GM12878 (cell line): ENCODE measurements at regions not wholly inside any gene's neighbourhood (a gene's known extent, or its start where the extent isn't known, plus 50 kb on each side); places are given as distances from the start of the nearest gene placed in this dataset.

Source experiments
- ATAC-seq: fragments of 200-7000 bp; cut with Tn5 transposase; 3 replicates; pipeline ENCODE4 v1.9.1; 2020; ENCODE audit warnings: mild to moderate bottlenecking, moderate library complexity
- BruUV-seq: library from RNA; stranded (reverse); fragments of 400-500 nt; replicated peaks from 2 replicates; lab custom pipeline; 2021; lab: Mats Ljungman, UMichigan
- CTCF ChIA-PET: fragments of 300-600 bp; sonication (Branson Sonifier 250); formaldehyde crosslinking; extraction: SDS; loops from one replicate; lab custom pipeline; 2021; ENCODE audit warnings: inconsistent platforms; lab: Yijun Ruan, JAX
- POLR2A ChIA-PET: fragments of 350-600 bp; formaldehyde crosslinking; extraction: SDS; loops from one replicate; lab custom pipeline; 2021; ENCODE audit warnings: inconsistent platforms; lab: Charles Lee
- RAD21 ChIA-PET: fragments of 300-600 bp; sonication (Branson Sonifier 250); formaldehyde crosslinking; loops from one replicate; lab custom pipeline; 2023; ENCODE audit warnings: antibody characterized with exemption; ENCODE audit not compliant: unreplicated experiment; lab: Charles Lee
- SMC1A ChIA-PET: fragments of 300-600 bp; sonication (Branson Sonifier 250); formaldehyde crosslinking; loops from one replicate; lab custom pipeline; 2023; ENCODE audit not compliant: unreplicated experiment, uncharacterized antibody; lab: Charles Lee
- DNase-seq: peaks from one replicate; pipeline ENCODE4 v3.0.0-alpha.2; 2011; ENCODE audit warnings: low read depth, low spot score
- FAIRE-seq: peaks from 3 replicates; lab custom pipeline; 2011; peaks lifted over from hg19 to GRCh38; lab: Jason Lieb, UNC
- H2AFZ ChIP-seq: 2 replicates; pipeline ENCODE4 v1.6.0; 2011; ENCODE audit warnings: low read depth, low read length, control low read depth; ENCODE audit not compliant: control insufficient read depth
- H3K27ac ChIP-seq: 2 replicates; pipeline ENCODE4 v1.5.1; 2011; ENCODE audit warnings: control low read depth; ENCODE audit not compliant: control insufficient read depth, insufficient read depth
- H3K27me3 ChIP-seq, 2 experiments: replicated peaks in 1 of 2; 2 replicates each; pipeline versions ENCODE4 v1.6.0 to v1.6.1; 2011; ENCODE audit warnings: low read length in 1 of 2; ENCODE audit not compliant: control insufficient read depth in 2 of 2, insufficient read depth in 2 of 2
- H3K36me3 ChIP-seq, 2 experiments: 2 replicates each; pipeline ENCODE4 v1.5.1; 2011; ENCODE audit warnings: low read length in 1 of 2; ENCODE audit not compliant: control insufficient read depth in 2 of 2, insufficient read depth in 2 of 2
- H3K4me1 ChIP-seq: 2 replicates; pipeline ENCODE4 v1.6.1; 2011; ENCODE audit warnings: mild to moderate bottlenecking, low read length, moderate library complexity, mixed read lengths; ENCODE audit not compliant: control insufficient read depth, insufficient read depth
- H3K4me2 ChIP-seq: 2 replicates; pipeline ENCODE4 v1.6.0; 2011; ENCODE audit warnings: control low read depth; ENCODE audit not compliant: control insufficient read depth, insufficient read depth
- H3K4me3 ChIP-seq: fragments of 200-600 bp; sonication (generic); 2 replicates; pipeline ENCODE4 v1.5.1; 2016
- H3K79me2 ChIP-seq: 2 replicates; pipeline ENCODE4 v1.6.0; 2011; ENCODE audit warnings: low read length; ENCODE audit not compliant: control insufficient read depth, insufficient read depth
- H3K9ac ChIP-seq: 2 replicates; pipeline ENCODE4 v1.8.0; 2011; ENCODE audit warnings: low read length, control low read depth, mixed read lengths; ENCODE audit not compliant: control insufficient read depth, insufficient read depth
- H3K9me3 ChIP-seq: replicated peaks from 3 replicates; pipeline ENCODE4 v1.5.1; 2011; ENCODE audit warnings: mild to moderate bottlenecking, low read length; ENCODE audit not compliant: control insufficient read depth, insufficient read depth
- H4K20me1 ChIP-seq: 2 replicates; pipeline ENCODE4 v1.6.0; 2011; ENCODE audit not compliant: control insufficient read depth, insufficient read depth
- CBX3 ChIP-seq: fragments of 200-600 bp; sonication (generic); IDR thresholded peaks from 2 replicates; pipeline ENCODE4 v1.6.1; 2016; ENCODE audit warnings: low read depth, borderline replicate concordance
- FOXK2 ChIP-seq: fragments of 450-650 bp; IDR thresholded peaks from 2 replicates; pipeline ENCODE4 v1.6.1; 2017; ENCODE audit warnings: mild to moderate bottlenecking, moderate library complexity
- GABPA ChIP-seq: IDR thresholded peaks from 2 replicates; pipeline ENCODE4 v1.6.1; 2014; ENCODE audit warnings: antibody characterized with exemption, low read depth, mild to moderate bottlenecking, inconsistent platforms
- IRF3 ChIP-seq: fragments of 450-650 bp; IDR thresholded peaks from 2 replicates; pipeline ENCODE4 v1.6.1; 2014; ENCODE audit warnings: mild to moderate bottlenecking
- MTA2 ChIP-seq: fragments of 450-650 bp; IDR thresholded peaks from 2 replicates; pipeline ENCODE4 v1.6.1; 2016; ENCODE audit warnings: low read depth, mild to moderate bottlenecking, moderate library complexity
- MYC ChIP-seq: IDR thresholded peaks from 2 replicates; pipeline ENCODE4 v1.6.1; 2011; ENCODE audit warnings: mild to moderate bottlenecking, low read length, moderate library complexity, inconsistent platforms; ENCODE audit not compliant: insufficient read depth, insufficient replicate concordance, insufficient read length, severe bottlenecking
- POLR2A ChIP-seq: IDR thresholded peaks from 2 replicates; pipeline ENCODE4 v1.6.1; 2011; ENCODE audit warnings: low read depth, mild to moderate bottlenecking, low read length
- TARDBP ChIP-seq: IDR thresholded peaks from 2 replicates; pipeline ENCODE4 v1.6.1; 2016; ENCODE audit warnings: borderline replicate concordance
- USF2 ChIP-seq: IDR thresholded peaks from 2 replicates; pipeline ENCODE4 v1.6.1; 2011; ENCODE audit warnings: low read depth, low read length, improper control_type of control experiment, borderline replicate concordance
- YY1 ChIP-seq: IDR thresholded peaks from 2 replicates; pipeline ENCODE4 v1.6.1; 2011; ENCODE audit warnings: low read depth, mild to moderate bottlenecking, low read length
- ZZZ3 ChIP-seq: IDR thresholded peaks from 2 replicates; pipeline ENCODE4 v1.6.1; 2011; ENCODE audit warnings: low read depth; ENCODE audit not compliant: control insufficient read depth, insufficient read length
- in situ Hi-C: fragments of 300-500 bp; cut with MboI; formaldehyde crosslinking; loops from 9 replicates; pipeline ENCODE4 v1.14.3; 2018; ENCODE audit warnings: mixed read lengths
- intact Hi-C: fragments of 100-400 bp; cut with micrococcal nuclease; formaldehyde crosslinking; loops from one replicate; pipeline ENCODE4 v1.14.2; 2022; ENCODE audit not compliant: unreplicated experiment

GRCh38 chr13:54640719-54641118 is 1612.1 kb downstream of the OLFM4 start:
- no peak for FAIRE-seq
- BruUV-seq: no TSS peak
- CTCF ChIA-PET: no interaction called here
- Histone ChIP-seq H3K4me2 (no peak overlapping the region), H3K9me3 (no peaks in the 10 kb centered on the region), H3K4me1 (no peaks in the 10 kb centered on the region), H3K27ac (no peak overlapping the region), H4K20me1 (no peaks in the 10 kb centered on the region), H2AFZ (no peak overlapping the region), H3K79me2 (no peaks in the 10 kb centered on the region), H3K4me3 (no peak overlapping the region), H3K27me3 (no peaks in the 10 kb centered on the region), H3K36me3 (no peaks in the 10 kb centered on the region), H3K9ac (no peak overlapping the region)
- no peak for DNase-seq
- ATAC-seq: no peak
- SMC1A ChIA-PET: no interaction called here
- TF ChIP-seq ZZZ3 (no peak), IRF3 (no peak), FOXK2 (no peak), TARDBP (no peak), USF2 (no peak), MYC (no peak), GABPA (no peak), POLR2A (no peak)
- intact Hi-C loops (no loop called here), in situ Hi-C loops (no loop called here)
- POLR2A ChIA-PET: no interaction called here
- RAD21 ChIA-PET: no interaction called here

- no peak for FAIRE-seq
- intact Hi-C loops: no loop called here
Observed at GRCh38 chr13:54643863-54644262, 1615.2 kb downstream of the OLFM4 start.

More at GRCh38 chr13:54643863-54644262, 1615.2 kb downstream of the OLFM4 start:
- H3K4me1 ChIP-seq: no peaks in the 10 kb centered on the region
- no peaks in the 10 kb centered on the region for H3K36me3 ChIP-seq
- no peak overlapping the region for H3K9ac ChIP-seq
- no peaks in the 10 kb centered on the region for H3K27me3 ChIP-seq
- no peaks in the 10 kb centered on the region for H3K9me3 ChIP-seq
- ChIA-PET POLR2A (no interaction called here), RAD21 (no interaction called here), CTCF (no interaction called here), SMC1A (no interaction called here)
- no TSS peak for BruUV-seq
- no peak overlapping the region for H3K4me3 ChIP-seq
- in situ Hi-C loops: no loop called here
- no peak for DNase-seq
- no peak overlapping the region for H2AFZ ChIP-seq
- H4K20me1 ChIP-seq: no peaks in the 10 kb centered on the region
- ATAC-seq: no peak
- H3K27ac ChIP-seq: no peak overlapping the region
- TF ChIP-seq CBX3 (no peak), YY1 (no peak), MYC (no peak), MTA2 (no peak)
- H3K4me2 ChIP-seq: no peak overlapping the region
- no peaks in the 10 kb centered on the region for H3K79me2 ChIP-seq
